ENCODE measurements at regions not wholly inside any gene's neighbourhood (a gene's known extent, or its start where the extent isn't known, plus 50 kb on each side); places are given as distances from the start of the nearest gene placed in this dataset.
A peak's percentile ranks its signal among the peaks of the same experiment; 100 is the strongest.

GRCh38 chr5:60162441-60162840 is 268.9 kb upstream of the PDE4D start:
- no peaks in the 10 kb centered on the region for H3K27me3 ChIP-seq (ENCODE audit: control insufficient read depth, insufficient read depth, low read length)
- DNase-seq (ENCODE audit: low read depth in 2 of 2): peak in 1 of 2 donors; percentile 43
- no peaks in the 10 kb centered on the region for H4K20me1 ChIP-seq (ENCODE audit: control insufficient read depth, extremely low read depth, insufficient read depth, low read length)
- no peaks in the 10 kb centered on the region for H3K9me3 ChIP-seq (ENCODE audit: control insufficient read depth, insufficient read depth, low read depth, low read length)
- no peak overlapping the region for H3K9ac ChIP-seq (ENCODE audit: insufficient read depth, low read length)
- H3K36me3 ChIP-seq (ENCODE audit: control insufficient read depth, insufficient read depth, low read length): no peaks in the 10 kb centered on the region
- H3K79me2 ChIP-seq (ENCODE audit: control insufficient read depth, insufficient read depth, low read length): no peaks in the 10 kb centered on the region
- H3K27ac ChIP-seq (ENCODE audit: insufficient read depth, low read length): no peak overlapping the region
- no peak overlapping the region for H3K4me3 ChIP-seq (replicated peaks in 1 of 4; ENCODE audit: control extremely low read depth in 1 of 4, insufficient read depth in 1 of 4, low read depth in 3 of 4, low read length in 4 of 4)
- TF ChIP-seq CTCF (conservative IDR thresholded peaks at IDR 0.05 in 1 of 2, IDR thresholded peaks at IDR 0.05 in 1 of 2; ENCODE audit: low read depth in 1 of 2, low read length in 2 of 2) (no peak), EZH2 (IDR thresholded peaks at IDR 0.05; ENCODE audit: low read length, missing control alignments) (no peak)
- no peaks in the 10 kb centered on the region for H3K4me1 ChIP-seq (ENCODE audit: control insufficient read depth, extremely low read depth, insufficient read depth, low read length)
- no peak overlapping the region for H3K4me2 ChIP-seq (ENCODE audit: extremely low read depth, insufficient read depth, low read length)
- H2AFZ ChIP-seq (ENCODE audit: low read length): no peak overlapping the region

- H3K4me2 ChIP-seq (ENCODE audit: extremely low read depth, insufficient read depth, low read length): no peak overlapping the region
- TF ChIP-seq EZH2 (IDR thresholded peaks at IDR 0.05; ENCODE audit: low read length, missing control alignments): no peak
- peak; percentile 29 to 60 for TF ChIP-seq CTCF (conservative IDR thresholded peaks at IDR 0.05 in 1 of 2, IDR thresholded peaks at IDR 0.05 in 1 of 2; ENCODE audit: low read depth in 1 of 2, low read length in 2 of 2)
- H3K9me3 ChIP-seq (ENCODE audit: control insufficient read depth, insufficient read depth, low read depth, low read length): no peaks in the 10 kb centered on the region
- H3K27ac ChIP-seq (ENCODE audit: insufficient read depth, low read length): no peak overlapping the region
- H3K4me1 ChIP-seq (ENCODE audit: control insufficient read depth, extremely low read depth, insufficient read depth, low read length): no peaks in the 10 kb centered on the region
- no peaks in the 10 kb centered on the region for H3K27me3 ChIP-seq (ENCODE audit: control insufficient read depth, insufficient read depth, low read length)
- no peak overlapping the region for H3K9ac ChIP-seq (ENCODE audit: insufficient read depth, low read length)
- H3K4me3 ChIP-seq (replicated peaks in 1 of 4; ENCODE audit: control extremely low read depth in 1 of 4, insufficient read depth in 1 of 4, low read depth in 3 of 4, low read length in 4 of 4): no peak overlapping the region
- H2AFZ ChIP-seq (ENCODE audit: low read length): no peak overlapping the region
- no peaks in the 10 kb centered on the region for H3K79me2 ChIP-seq (ENCODE audit: control insufficient read depth, insufficient read depth, low read length)
- H4K20me1 ChIP-seq (ENCODE audit: control insufficient read depth, extremely low read depth, insufficient read depth, low read length): no peaks in the 10 kb centered on the region
- peak; percentile 39 to 48 for DNase-seq (ENCODE audit: low read depth in 2 of 2)
- H3K36me3 ChIP-seq (ENCODE audit: control insufficient read depth, insufficient read depth, low read length): no peaks in the 10 kb centered on the region
Measured at GRCh38 chr5:60161340-60161934, 267.9 kb upstream of the PDE4D start.

- H3K36me3 ChIP-seq (ENCODE audit: control insufficient read depth, insufficient read depth, low read length): no peaks in the 10 kb centered on the region
- TF ChIP-seq CTCF (conservative IDR thresholded peaks at IDR 0.05 in 1 of 2, IDR thresholded peaks at IDR 0.05 in 1 of 2; ENCODE audit: low read depth in 1 of 2, low read length in 2 of 2): no peak
- no peak for TF ChIP-seq EZH2 (IDR thresholded peaks at IDR 0.05; ENCODE audit: low read length, missing control alignments)
- H3K27ac ChIP-seq (ENCODE audit: insufficient read depth, low read length): no peak overlapping the region
- H3K79me2 ChIP-seq (ENCODE audit: control insufficient read depth, insufficient read depth, low read length): no peaks in the 10 kb centered on the region
- no peaks in the 10 kb centered on the region for H3K27me3 ChIP-seq (ENCODE audit: control insufficient read depth, insufficient read depth, low read length)
- H3K4me1 ChIP-seq (ENCODE audit: control insufficient read depth, extremely low read depth, insufficient read depth, low read length): no peaks in the 10 kb centered on the region
- no peak overlapping the region for H3K4me3 ChIP-seq (replicated peaks in 1 of 4; ENCODE audit: control extremely low read depth in 1 of 4, insufficient read depth in 1 of 4, low read depth in 3 of 4, low read length in 4 of 4)
- no peak overlapping the region for H3K9ac ChIP-seq (ENCODE audit: insufficient read depth, low read length)
- H3K9me3 ChIP-seq (ENCODE audit: control insufficient read depth, insufficient read depth, low read depth, low read length): no peaks in the 10 kb centered on the region
- H4K20me1 ChIP-seq (ENCODE audit: control insufficient read depth, extremely low read depth, insufficient read depth, low read length): no peaks in the 10 kb centered on the region
- no peak for DNase-seq (ENCODE audit: low read depth in 2 of 2)
- no peak overlapping the region for H3K4me2 ChIP-seq (ENCODE audit: extremely low read depth, insufficient read depth, low read length)
- H2AFZ ChIP-seq (ENCODE audit: low read length): no peak overlapping the region
Measured at GRCh38 chr5:60149081-60149480, 255.6 kb upstream of the PDE4D start.
